ENCODE measurements at regions not wholly inside any gene's neighbourhood (a gene's known extent, or its start where the extent isn't known, plus 50 kb on each side); places are given as distances from the start of the nearest gene placed in this dataset.

- TF ChIP-seq POLR2A (IDR thresholded peaks at IDR 0.05) = no peak
- TF ChIP-seq CTCF (IDR thresholded peaks at IDR 0.05) = no peak
Measured at GRCh38 chr4:60885011-60885410, 315.1 kb upstream of the ADGRL3 start.

Data from right lobe of liver (tissue), 4 donors.